ENCODE measurements at regions not wholly inside any gene's neighbourhood (a gene's known extent, or its start where the extent isn't known, plus 50 kb on each side); places are given as distances from the start of the nearest gene placed in this dataset.

DNA sequence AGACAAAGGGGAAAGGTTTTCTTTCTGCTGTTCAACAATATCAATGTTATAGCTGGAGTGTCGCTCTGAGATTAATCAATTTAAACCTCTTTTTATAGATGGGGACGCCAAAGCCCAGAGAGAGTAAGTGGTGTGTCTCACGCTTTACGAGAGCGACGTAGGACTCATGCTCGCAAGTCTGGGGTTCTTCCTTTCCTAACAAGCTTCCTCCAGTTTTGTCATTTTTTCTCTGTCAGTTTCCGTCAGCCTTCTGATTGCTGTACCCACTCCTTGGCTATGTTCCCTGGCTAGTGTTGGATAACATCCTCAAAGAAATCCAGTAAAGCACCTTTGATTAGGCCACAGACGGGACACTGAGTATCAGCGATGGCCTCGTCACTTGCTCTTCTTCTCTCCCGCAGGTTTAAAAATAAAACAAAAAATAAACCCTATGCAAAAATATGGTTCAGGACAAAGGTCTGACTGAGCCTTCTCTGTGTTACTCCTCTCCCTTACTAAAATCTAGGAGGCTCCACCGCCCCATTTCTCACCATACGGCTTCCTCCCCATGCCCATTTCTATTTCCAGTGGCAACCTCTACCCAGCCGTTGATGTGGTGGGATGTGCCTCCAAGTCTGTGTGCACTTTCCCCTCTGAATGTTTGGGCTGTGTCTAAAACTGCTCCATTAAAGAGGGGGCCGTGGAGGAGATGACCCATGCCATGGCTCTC, 172.7 kb upstream of the PARP11 start:
- H4K8ac ChIP-seq (ENCODE audit: low read depth in 2 of 2, low read length in 2 of 2): no peak overlapping the region
- H4K20me1 ChIP-seq (ENCODE audit: insufficient read depth, low read length): no peaks in the 10 kb centered on the region
- CTCF ChIA-PET: interaction anchor here (0.9 to 1.2 kb wide), 2 partner anchors 12 to 38 kb away, joined by 3 read pairs; no protein-coding TSS in a partner anchor
- H2BK20ac ChIP-seq (ENCODE audit: low read depth, low read length): no peak overlapping the region
- H3K9me1 ChIP-seq (ENCODE audit: insufficient read depth, low read length): no peaks in the 10 kb centered on the region
- no peaks in the 10 kb centered on the region for H3K36me3 ChIP-seq (ENCODE audit: control insufficient read depth, insufficient read depth, low read length)
- ATAC-seq (ENCODE audit: low read depth) (no peak), DNase-seq (no peak)
- no TSS peak for BruUV-seq (replicated peaks)
- no peak overlapping the region for H2BK15ac ChIP-seq (ENCODE audit: low read depth, low read length)
- H3K4me1 ChIP-seq (ENCODE audit: control insufficient read depth, insufficient read depth, low read length): no peaks in the 10 kb centered on the region
- POLR2A ChIA-PET (ENCODE audit: unreplicated experiment): no interaction called here
- H2BK120ac ChIP-seq (ENCODE audit: low read depth, low read length): no peak overlapping the region
- WGBS, 2 experiments (ENCODE audit: extremely low coverage in 2 of 2, insufficient read length in 1 of 2): no CpG with 5 or more reads among the region's 16 CpGs
- H3K27ac ChIP-seq (ENCODE audit: insufficient read depth, low read length): no peak overlapping the region
- no peak overlapping the region for H3K4me2 ChIP-seq (ENCODE audit: low read depth, low read length)
- no peaks in the 10 kb centered on the region for H3K79me1 ChIP-seq (ENCODE audit: low read depth in 1 of 2, low read length in 2 of 2)
- dilution Hi-C loops (cut with HindIII; ENCODE audit: low sequenced_read_pairs, unreplicated experiment) (no loop called here), intact Hi-C loops (cut with micrococcal nuclease) (no loop called here), in situ Hi-C loops (cut with MboI; ENCODE audit: low sequenced_read_pairs) (no loop called here)
- H3K14ac ChIP-seq (replicated peaks; ENCODE audit: low read depth, low read length): no peak overlapping the region
- H3K9ac ChIP-seq (ENCODE audit: low read depth, low read length): no peak overlapping the region
- no peak overlapping the region for H3K4ac ChIP-seq (ENCODE audit: low read depth, low read length)
- H2AK5ac ChIP-seq (ENCODE audit: low read depth, low read length): no peak overlapping the region
- no peak overlapping the region for H3K23ac ChIP-seq (ENCODE audit: low read depth, low read length)
- no peak overlapping the region for H2AK9ac ChIP-seq (replicated peaks; ENCODE audit: low read depth, low read length, poor library complexity)
- no peaks in the 10 kb centered on the region for H3K9me3 ChIP-seq (ENCODE audit: control insufficient read depth, insufficient read depth, low read length)
- no peak overlapping the region for H2AFZ ChIP-seq (replicated peaks; ENCODE audit: low read length, poor library complexity)
- no peak overlapping the region for H2BK5ac ChIP-seq (ENCODE audit: low read depth, low read length, poor library complexity, severe bottlenecking)
- no peak overlapping the region for H3K56ac ChIP-seq (ENCODE audit: extremely low read depth, insufficient read depth, low read length)
- H4K5ac ChIP-seq (ENCODE audit: low read depth, low read length): no peak overlapping the region
- TF ChIP-seq BHLHE40 (IDR thresholded peaks at IDR 0.05; ENCODE audit: low read depth, low read length) (no peak), POLR2A (IDR thresholded peaks at IDR 0.05; ENCODE audit: low read depth, low read length) (no peak), USF2 (IDR thresholded peaks at IDR 0.05; ENCODE audit: low read depth, low read length) (no peak), NFE2L2 (IDR thresholded peaks at IDR 0.05; ENCODE audit: low read depth, low read length) (no peak), CEBPB (IDR thresholded peaks at IDR 0.05; ENCODE audit: low read depth, low read length) (no peak), CTCF (conservative IDR thresholded peaks at IDR 0.05; ENCODE audit: low read depth, low read length) (no peak), SMC3 (IDR thresholded peaks at IDR 0.05; ENCODE audit: low read depth, low read length) (no peak), RCOR1 (IDR thresholded peaks at IDR 0.05; ENCODE audit: insufficient replicate concordance, low read length) (no peak), CHD1 (IDR thresholded peaks at IDR 0.05; ENCODE audit: low read depth, low read length) (no peak), RAD21 (IDR thresholded peaks at IDR 0.05; ENCODE audit: low read length) (no peak), MAZ (IDR thresholded peaks at IDR 0.05; ENCODE audit: borderline replicate concordance, low read depth, low read length) (no peak)
- H3K27me3 ChIP-seq (ENCODE audit: control insufficient read depth, insufficient read depth, low read length): peaks cover 17% of the 10 kb centered on the region
- H3K4me3 ChIP-seq (ENCODE audit: insufficient read depth, low read depth, low read length): no peak overlapping the region
- H4K91ac ChIP-seq (ENCODE audit: insufficient read depth, low read depth, low read length): no peak overlapping the region
- H3K18ac ChIP-seq (ENCODE audit: low read depth, low read length): no peak overlapping the region

Data from IMR-90 (cell line).